Upper lobe of left lung (tissue), 4 donors: ENCODE measurements at regions not wholly inside any gene's neighbourhood (a gene's known extent, or its start where the extent isn't known, plus 50 kb on each side); places are given as distances from the start of the nearest gene placed in this dataset.

Source experiments
- CTCF ChIP-seq, 6 experiments: fragments of 450-650 bp in 4 of 6; fragments of 200-600 bp in 2 of 6; sonication (generic) in 2 of 6; IDR thresholded peaks; one replicate each; pipeline ENCODE4 v1.5.1; 2016 to 2019; ENCODE audit warnings: antibody characterized with exemption in 6 of 6
- POLR2A ChIP-seq, 4 donors: fragments of 450-650 bp; IDR thresholded peaks; one replicate each; pipeline ENCODE4 v1.5.1; 2016 to 2017; ENCODE audit warnings: antibody characterized with exemption in 4 of 4, mild to moderate bottlenecking in 2 of 4
- POLR2AphosphoS5 ChIP-seq, 2 donors: sonication (generic); formaldehyde crosslinking; IDR thresholded peaks; one replicate each; pipeline ENCODE4 v1.5.1; 2017; ENCODE audit warnings: antibody characterized with exemption in 2 of 2

GRCh38 chr4:84324303-84325245 is 174.5 kb downstream of the NKX6-1 start:
- TF ChIP-seq CTCF (IDR thresholded peaks at IDR 0.05) (no peak), POLR2AphosphoS5 (IDR thresholded peaks at IDR 0.05) (no peak), POLR2A (IDR thresholded peaks at IDR 0.05) (no peak)
